HepG2 (cell line): ENCODE measurements at regions not wholly inside any gene's neighbourhood (a gene's known extent, or its start where the extent isn't known, plus 50 kb on each side); places are given as distances from the start of the nearest gene placed in this dataset.

Source experiments
- ATAC-seq: fragments of 200-7000 bp; cut with Tn5 transposase; 3 replicates; pipeline ENCODE4 v1.9.1; 2020; ENCODE audit warnings: mild to moderate bottlenecking, moderate library complexity
- BruUV-seq: library from RNA; stranded (reverse); fragments of 400-500 nt; replicated peaks from 2 replicates; lab custom pipeline; 2021; lab: Mats Ljungman, UMichigan
- CTCF ChIA-PET: fragments of 300-600 bp; formaldehyde crosslinking; extraction: SDS; loops from one replicate; lab custom pipeline; 2021; ENCODE audit warnings: low total read pairs, inconsistent platforms, low intra/inter-chr PET ratio; lab: Yijun Ruan, JAX
- POLR2A ChIA-PET: fragments of 350-600 bp; sonication (Branson Sonifier 250); formaldehyde crosslinking; loops from one replicate; lab custom pipeline; 2020; ENCODE audit warnings: antibody characterized with exemption, inconsistent platforms; lab: Yijun Ruan, JAX
- DNase-seq: peaks from one replicate; pipeline ENCODE4 v3.0.0-alpha.2; 2015; ENCODE audit warnings: low spot score
- FAIRE-seq: peaks from 3 replicates; lab custom pipeline; 2011; peaks lifted over from hg19 to GRCh38; lab: Jason Lieb, UNC
- H2AFZ ChIP-seq: one replicate; pipeline ENCODE4 v1.6.1; 2011; ENCODE audit warnings: low read length, inconsistent platforms
- H3K27ac ChIP-seq: fragments of 300-600 bp; 3 replicates; pipeline ENCODE4 v1.8.0; 2011; ENCODE audit warnings: mixed run types, mild to moderate bottlenecking, mixed read lengths, low read length, inconsistent platforms; ENCODE audit not compliant: insufficient read depth; ENCODE audit errors: extremely low read length
- H3K27me3 ChIP-seq, 2 experiments: fragments of 200-600 bp in 1 of 2; 2 replicates in 1 of 2; 3 replicates in 1 of 2; pipeline versions ENCODE4 v1.6.0 to v1.8.0; 2011; ENCODE audit warnings: low read length in 2 of 2, mild to moderate bottlenecking in 2 of 2, moderate library complexity in 2 of 2, inconsistent platforms in 1 of 2; ENCODE audit not compliant: insufficient read depth in 2 of 2, control insufficient read depth in 1 of 2
- H3K36me3 ChIP-seq, 2 experiments: fragments of 200-600 bp in 1 of 2; replicated peaks in 1 of 2; 2 replicates in 1 of 2; 3 replicates in 1 of 2; pipeline versions ENCODE4 v1.5.1 to v1.8.0; 2011; ENCODE audit warnings: low read length in 2 of 2, inconsistent platforms in 1 of 2; ENCODE audit not compliant: insufficient read depth in 2 of 2, control insufficient read depth in 1 of 2
- H3K4me1 ChIP-seq: 2 replicates; pipeline ENCODE4 v1.5.1; 2012; ENCODE audit warnings: low read length, inconsistent platforms; ENCODE audit not compliant: insufficient read depth
- H3K4me2 ChIP-seq: 2 replicates; pipeline ENCODE4 v1.6.0; 2011; ENCODE audit warnings: low read depth, low read length, inconsistent platforms
- H3K4me3 ChIP-seq, 3 experiments: fragments of 200-600 bp in 1 of 3; sonication (generic), shearing (Covaris generic) in 1 of 3; replicated peaks in 1 of 3; 2 replicates each; pipeline ENCODE4 v1.5.1; 2011 to 2016; ENCODE audit warnings: low read length in 3 of 3, inconsistent platforms in 2 of 3, low read depth in 2 of 3, mild to moderate bottlenecking in 2 of 3, control low read depth in 1 of 3, mixed read lengths in 1 of 3; ENCODE audit not compliant: insufficient read depth in 1 of 3
- H3K79me2 ChIP-seq: one replicate; pipeline ENCODE4 v1.6.1; 2011; ENCODE audit warnings: low read length, inconsistent platforms; ENCODE audit not compliant: insufficient read depth
- H3K9ac ChIP-seq: 2 replicates; pipeline ENCODE4 v1.6.0; 2011; ENCODE audit warnings: mild to moderate bottlenecking, low read depth, low read length, inconsistent platforms; ENCODE audit not compliant: insufficient read depth
- H3K9me3 ChIP-seq: 2 replicates; pipeline ENCODE4 v1.5.1; 2012; ENCODE audit warnings: mild to moderate bottlenecking, low read length
- H4K20me1 ChIP-seq: 2 replicates; pipeline ENCODE4 v1.6.0; 2011; ENCODE audit warnings: inconsistent platforms, mild to moderate bottlenecking, low read length, moderate library complexity; ENCODE audit not compliant: insufficient read depth
- HMGXB4 ChIP-seq, 2 experiments: sonication (generic) in 1 of 2; formaldehyde crosslinking in 1 of 2; IDR thresholded peaks; 2 replicates each; pipeline versions ENCODE4 v1.4.0 to v1.6.1; 2018 to 2020; ENCODE audit warnings: missing genetic modification reagents in 2 of 2, borderline replicate concordance in 1 of 2, low read depth in 1 of 2, mild to moderate bottlenecking in 1 of 2, missing biosample characterization in 1 of 2
- MBNL3 ChIP-seq: fragments of 250-450 bp; sonication (Bioruptor Pico); conservative IDR thresholded peaks from 2 replicates; pipeline ENCODE4 v1.8.0; 2022; ENCODE audit warnings: mild to moderate bottlenecking, inconsistent platforms
- MXD4 ChIP-seq: IDR thresholded peaks from 2 replicates; pipeline ENCODE4 v1.6.1; 2016; ENCODE audit warnings: mild to moderate bottlenecking, missing biosample characterization, missing genetic modification reagents
- NR0B2 ChIP-seq: sonication (generic); formaldehyde crosslinking; IDR thresholded peaks from 2 replicates; pipeline ENCODE4 v1.4.0; 2020; ENCODE audit warnings: mild to moderate bottlenecking, missing genetic modification reagents
- RFX5 ChIP-seq: IDR thresholded peaks from 2 replicates; pipeline ENCODE4 v1.6.1; 2011; ENCODE audit warnings: low read depth, low read length, improper control_type of control experiment
- SNAPC2 ChIP-seq: sonication (generic); formaldehyde crosslinking; IDR thresholded peaks from 2 replicates; pipeline ENCODE4 v1.8.1; 2022; ENCODE audit warnings: mild to moderate bottlenecking, missing genetic modification reagents
- SSRP1 ChIP-seq: IDR thresholded peaks from 2 replicates; pipeline ENCODE4 v1.6.1; 2016; ENCODE audit warnings: control low read depth
- THAP7 ChIP-seq: sonication (generic); formaldehyde crosslinking; IDR thresholded peaks from 2 replicates; pipeline ENCODE4 v1.8.1; 2023; ENCODE audit warnings: mild to moderate bottlenecking, missing genetic modification reagents
- ZBTB10 ChIP-seq: sonication (generic); formaldehyde crosslinking; IDR thresholded peaks from 2 replicates; pipeline ENCODE4 v1.4.0; 2020; ENCODE audit warnings: missing genetic modification reagents, borderline replicate concordance
- ZEB1 ChIP-seq: IDR thresholded peaks from 2 replicates; pipeline ENCODE4 v1.6.1; 2012; ENCODE audit warnings: mild to moderate bottlenecking, low read depth, inconsistent platforms; ENCODE audit not compliant: insufficient replicate concordance
- ZFP91 ChIP-seq: sonication (generic); formaldehyde crosslinking; IDR thresholded peaks from 2 replicates; pipeline ENCODE4 v1.9.0; 2022; ENCODE audit warnings: missing genetic modification reagents, mild to moderate bottlenecking, borderline replicate concordance
- ZNF205 ChIP-seq: IDR thresholded peaks from 2 replicates; pipeline ENCODE4 v1.6.1; 2018; ENCODE audit warnings: missing biosample characterization, missing genetic modification reagents
- ZNF234 ChIP-seq: sonication (generic); formaldehyde crosslinking; conservative IDR thresholded peaks from 2 replicates; pipeline ENCODE4 v1.5.1; 2020; ENCODE audit warnings: mild to moderate bottlenecking, missing genetic modification reagents
- ZNF33A ChIP-seq: sonication (generic); formaldehyde crosslinking; IDR thresholded peaks from 2 replicates; pipeline ENCODE4 v1.5.1; 2020; ENCODE audit warnings: missing genetic modification reagents, mild to moderate bottlenecking, moderate library complexity, borderline replicate concordance
- ZNF597 ChIP-seq: sonication (generic); formaldehyde crosslinking; IDR thresholded peaks from 2 replicates; pipeline ENCODE4 v1.5.0; 2020; ENCODE audit warnings: missing genetic modification reagents
- ZNF781 ChIP-seq: sonication (generic); formaldehyde crosslinking; IDR thresholded peaks from 2 replicates; pipeline ENCODE4 v1.5.1; 2020; ENCODE audit warnings: borderline replicate concordance, mild to moderate bottlenecking, missing genetic modification reagents; ENCODE audit errors: not compliant biosample characterization
- WGBS: methylation state at CpG from one replicate; pipeline ENCODE4 v1.1.6; 2017; ENCODE audit warnings: low lambda C conversion rate; 5-methylcytosine and 5-hydroxymethylcytosine counted together
- in situ Hi-C: cut with HindIII; loops from 2 replicates; pipeline ENCODE4 v1.10.0; 2017; ENCODE audit warnings: low pct_unique_long_range_greater_than_20kb; ENCODE audit not compliant: extremely low pct_ligation_motif_present
- intact Hi-C: fragments of 100-400 bp; cut with micrococcal nuclease; formaldehyde crosslinking; loops from one replicate; pipeline ENCODE4 v1.10.0; 2022; ENCODE audit not compliant: unreplicated experiment

GRCh38 chr6:137754366-137754765, 112.7 kb upstream of the TNFAIP3 start:
- Histone ChIP-seq H3K27ac (no peak overlapping the region), H4K20me1 (no peaks in the 10 kb centered on the region), H3K36me3 (no peaks in the 10 kb centered on the region), H3K9ac (no peak overlapping the region), H3K79me2 (no peaks in the 10 kb centered on the region), H3K27me3 (no peaks in the 10 kb centered on the region), H3K4me2 (no peak overlapping the region), H3K4me3 (no peak overlapping the region), H2AFZ (no peak overlapping the region), H3K9me3 (no peaks in the 10 kb centered on the region), H3K4me1 (peaks cover 19% of the 10 kb centered on the region)
- BruUV-seq = no TSS peak
- ChIA-PET POLR2A (no interaction called here), CTCF (no interaction called here)
- WGBS = 79% methylated on average over 3 of the region's 3 CpGs
- no peak for FAIRE-seq
- no peak for DNase-seq
- intact Hi-C loops (no loop called here), in situ Hi-C loops (no loop called here)
- ATAC-seq = no peak
- TF ChIP-seq SNAPC2 (no peak), ZNF33A (no peak), ZEB1 (no peak), ZNF234 (CRISPR knock-in tag) (no peak), ZNF597 (CRISPR knock-in tag) (no peak), NR0B2 (CRISPR knock-in tag) (no peak), RFX5 (no peak), MBNL3 (CRISPR knock-in tag) (no peak), HMGXB4 (CRISPR knock-in tag; IDR thresholded peaks at IDR 0.05; ENCODE audit: borderline replicate concordance in 1 of 2, low read depth in 1 of 2) (no peak), SSRP1 (CRISPR knock-in tag) (no peak), MXD4 (CRISPR knock-in tag) (no peak), ZBTB10 (CRISPR knock-in tag) (no peak), ZNF205 (CRISPR knock-in tag) (no peak), ZNF781 (CRISPR knock-in tag) (no peak), THAP7 (CRISPR knock-in tag) (no peak), ZFP91 (CRISPR knock-in tag) (no peak)
